OCI-LY3 (cell line): ENCODE measurements at regions not wholly inside any gene's neighbourhood (a gene's known extent, or its start where the extent isn't known, plus 50 kb on each side); places are given as distances from the start of the nearest gene placed in this dataset.

Experiments
- H2AFZ ChIP-seq: fragments of 200-600, 300-600 bp; shearing (Covaris generic); 2 replicates; pipeline ENCODE4 v1.6.0; 2014; ENCODE audit warnings: antibody characterized with exemption, low read depth, low read length
- H3K27ac ChIP-seq: fragments of 200-600, 300-600 bp; sonication (generic); 2 replicates; pipeline ENCODE4 v1.5.1; 2014; ENCODE audit warnings: mild to moderate bottlenecking, low read length, moderate library complexity, mixed read lengths
- H3K27me3 ChIP-seq: fragments of 200-600, 300-600 bp; sonication (generic); 2 replicates; pipeline ENCODE4 v1.6.1; 2014; ENCODE audit warnings: low read depth, low read length, mixed read lengths
- H3K36me3 ChIP-seq: fragments of 200-600, 300-600 bp; sonication (generic); replicated peaks from 2 replicates; pipeline ENCODE3; 2014; ENCODE audit warnings: low read depth, low read length, mixed read lengths
- H3K4me1 ChIP-seq: fragments of 300-600, 200-600 bp; sonication (generic); 2 replicates; pipeline ENCODE4 v1.6.1; 2014; ENCODE audit warnings: low read length, mixed read lengths
- H3K4me2 ChIP-seq: fragments of 200-600, 300-600 bp; sonication (generic); 2 replicates; pipeline ENCODE4 v1.6.1; 2014; ENCODE audit warnings: low read length, mixed read lengths
- H3K4me3 ChIP-seq: fragments of 300-600, 200-600 bp; sonication (generic); 2 replicates; pipeline ENCODE4 v1.5.1; 2014; ENCODE audit warnings: antibody characterized with exemption, mild to moderate bottlenecking, low read length, moderate library complexity
- H3K79me2 ChIP-seq: fragments of 300-600, 200-600 bp; shearing (Covaris generic); 2 replicates; pipeline ENCODE4 v1.6.1; 2014; ENCODE audit warnings: mild to moderate bottlenecking, low read length, mixed read lengths
- H3K9ac ChIP-seq: fragments of 300-600, 200-600 bp; shearing (Covaris generic); 2 replicates; pipeline ENCODE4 v1.6.0; 2014; ENCODE audit warnings: mild to moderate bottlenecking, low read length, moderate library complexity
- H3K9me3 ChIP-seq: fragments of 200-600, 300-600 bp; shearing (Covaris generic); 2 replicates; pipeline ENCODE4 v1.6.1; 2014; ENCODE audit warnings: low read length, mixed read lengths; ENCODE audit not compliant: insufficient read depth
- H4K20me1 ChIP-seq: fragments of 200-600, 300-600 bp; sonication (generic); 2 replicates; pipeline ENCODE4 v1.6.1; 2016; ENCODE audit warnings: low read length, mixed read lengths; ENCODE audit not compliant: insufficient read depth
- EZH2phosphoT487 ChIP-seq: fragments of 200-600 bp; shearing (Covaris generic); IDR thresholded peaks from 2 replicates; pipeline ENCODE4 v1.6.1; 2018; ENCODE audit warnings: antibody characterized with exemption, mixed run types, low read depth
- TF ChIP-seq, protein P1 (sequence below): fragments of 200-600, 300-600 bp; sonication (generic); IDR thresholded peaks from 2 replicates; pipeline ENCODE4 v1.5.1; 2014; ENCODE audit warnings: antibody characterized with exemption, low read length, low read depth

DNA sequence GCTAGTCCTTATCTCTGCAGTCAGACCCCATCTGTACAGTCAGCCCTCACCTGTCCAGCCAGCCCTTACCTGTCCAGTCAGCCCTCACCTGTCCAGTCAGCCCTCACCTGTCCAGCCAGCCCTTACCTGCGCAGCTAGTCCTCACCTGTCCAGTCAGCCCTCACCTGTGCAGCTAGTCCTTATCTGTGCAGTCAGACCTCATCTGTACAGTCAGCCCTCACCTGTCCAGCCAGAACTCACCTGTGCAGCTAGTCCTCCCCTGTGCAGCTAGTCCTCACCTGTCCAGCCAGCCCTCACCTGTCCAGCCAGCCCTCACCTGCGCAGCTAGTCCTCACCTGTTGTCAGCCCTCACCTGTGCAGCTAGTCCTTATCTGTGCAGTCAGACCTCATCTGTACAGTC is 506.8 kb downstream of the NPHP4 start:
- Histone ChIP-seq H3K4me3 (no peak overlapping the region), H3K4me1 (no peaks in the 10 kb centered on the region), H2AFZ (no peak overlapping the region), H3K27me3 (no peaks in the 10 kb centered on the region), H3K4me2 (no peak overlapping the region), H4K20me1 (no peaks in the 10 kb centered on the region), H3K27ac (no peak overlapping the region), H3K9ac (no peak overlapping the region), H3K9me3 (no peaks in the 10 kb centered on the region), H3K36me3 (no peaks in the 10 kb centered on the region), H3K79me2 (no peaks in the 10 kb centered on the region)
- TF ChIP-seq, protein P1, sequence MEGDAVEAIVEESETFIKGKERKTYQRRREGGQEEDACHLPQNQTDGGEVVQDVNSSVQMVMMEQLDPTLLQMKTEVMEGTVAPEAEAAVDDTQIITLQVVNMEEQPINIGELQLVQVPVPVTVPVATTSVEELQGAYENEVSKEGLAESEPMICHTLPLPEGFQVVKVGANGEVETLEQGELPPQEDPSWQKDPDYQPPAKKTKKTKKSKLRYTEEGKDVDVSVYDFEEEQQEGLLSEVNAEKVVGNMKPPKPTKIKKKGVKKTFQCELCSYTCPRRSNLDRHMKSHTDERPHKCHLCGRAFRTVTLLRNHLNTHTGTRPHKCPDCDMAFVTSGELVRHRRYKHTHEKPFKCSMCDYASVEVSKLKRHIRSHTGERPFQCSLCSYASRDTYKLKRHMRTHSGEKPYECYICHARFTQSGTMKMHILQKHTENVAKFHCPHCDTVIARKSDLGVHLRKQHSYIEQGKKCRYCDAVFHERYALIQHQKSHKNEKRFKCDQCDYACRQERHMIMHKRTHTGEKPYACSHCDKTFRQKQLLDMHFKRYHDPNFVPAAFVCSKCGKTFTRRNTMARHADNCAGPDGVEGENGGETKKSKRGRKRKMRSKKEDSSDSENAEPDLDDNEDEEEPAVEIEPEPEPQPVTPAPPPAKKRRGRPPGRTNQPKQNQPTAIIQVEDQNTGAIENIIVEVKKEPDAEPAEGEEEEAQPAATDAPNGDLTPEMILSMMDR: no peak
- TF ChIP-seq EZH2phosphoT487: no peak

DNA sequence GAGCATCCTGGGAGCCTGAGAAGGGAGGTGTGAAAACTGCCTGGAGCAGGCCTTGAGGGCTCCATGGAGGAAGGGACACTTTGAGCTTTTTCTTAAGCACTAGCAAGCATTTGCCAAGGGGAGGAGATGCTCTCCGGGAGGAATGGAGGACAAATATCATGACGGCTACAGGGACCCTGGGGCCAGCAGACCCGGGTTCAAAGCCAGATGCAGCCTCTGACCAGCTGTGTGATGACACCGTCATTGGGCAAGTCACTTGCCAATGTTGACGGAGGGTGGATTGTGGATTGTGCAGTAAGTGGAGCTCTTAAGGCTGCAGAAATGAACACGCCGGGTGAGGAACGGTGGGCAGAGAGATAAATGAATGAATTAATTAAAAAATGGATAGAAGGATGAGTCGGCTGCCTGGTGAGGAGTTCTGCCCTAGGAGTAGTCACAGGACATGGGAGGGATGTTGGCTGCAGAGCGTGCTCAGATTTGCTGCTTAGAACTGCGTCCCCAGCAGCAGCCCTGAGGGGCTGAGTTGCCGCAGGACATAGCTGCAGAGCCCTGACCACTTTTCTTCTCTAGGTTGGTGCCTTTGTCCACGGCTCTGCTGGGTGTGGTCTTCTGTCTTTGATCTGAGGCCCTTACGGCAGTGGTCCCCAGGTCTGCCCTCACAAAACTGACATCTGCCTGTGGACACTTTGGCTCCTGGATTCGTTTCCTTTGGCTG is 507.6 kb downstream of the NPHP4 start:
- no peaks in the 10 kb centered on the region for H3K4me1 ChIP-seq
- no peak for TF ChIP-seq EZH2phosphoT487
- TF ChIP-seq, protein P1: no peak
- no peak overlapping the region for H3K9ac ChIP-seq
- H3K79me2 ChIP-seq: no peaks in the 10 kb centered on the region
- H3K4me3 ChIP-seq: no peak overlapping the region
- no peak overlapping the region for H2AFZ ChIP-seq
- H3K9me3 ChIP-seq: no peaks in the 10 kb centered on the region
- no peaks in the 10 kb centered on the region for H3K27me3 ChIP-seq
- no peaks in the 10 kb centered on the region for H4K20me1 ChIP-seq
- H3K27ac ChIP-seq: no peak overlapping the region
- H3K36me3 ChIP-seq: no peaks in the 10 kb centered on the region
- H3K4me2 ChIP-seq: no peak overlapping the region

DNA sequence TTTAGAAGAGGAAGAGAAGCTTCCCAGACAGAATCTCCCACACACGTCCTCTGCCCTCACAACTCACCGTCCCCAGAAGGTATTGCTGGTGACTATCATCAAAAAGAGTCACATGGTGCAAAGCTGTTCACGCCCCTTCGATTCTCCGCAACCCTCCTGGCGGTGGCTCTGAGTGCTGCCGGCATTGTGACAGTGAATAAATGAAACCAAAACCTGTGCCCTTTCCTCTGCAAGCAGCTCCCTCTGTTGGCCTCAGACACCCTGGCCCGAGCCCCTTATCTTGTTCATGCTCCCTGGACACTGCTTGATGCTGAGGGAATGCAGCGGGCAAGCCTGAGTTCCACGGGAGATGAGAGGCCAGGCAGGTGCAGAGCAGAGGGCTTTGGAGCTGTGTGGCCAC is 510.3 kb downstream of the NPHP4 start:
- H3K36me3 ChIP-seq: no peaks in the 10 kb centered on the region
- H3K9ac ChIP-seq: no peak overlapping the region
- H3K9me3 ChIP-seq: no peaks in the 10 kb centered on the region
- H3K27ac ChIP-seq: no peak overlapping the region
- H3K79me2 ChIP-seq: no peaks in the 10 kb centered on the region
- no peaks in the 10 kb centered on the region for H3K4me1 ChIP-seq
- H2AFZ ChIP-seq: no peak overlapping the region
- no peaks in the 10 kb centered on the region for H3K27me3 ChIP-seq
- TF ChIP-seq, protein P1: no peak
- no peak for TF ChIP-seq EZH2phosphoT487
- no peak overlapping the region for H3K4me3 ChIP-seq
- no peaks in the 10 kb centered on the region for H4K20me1 ChIP-seq
- H3K4me2 ChIP-seq: no peak overlapping the region

DNA sequence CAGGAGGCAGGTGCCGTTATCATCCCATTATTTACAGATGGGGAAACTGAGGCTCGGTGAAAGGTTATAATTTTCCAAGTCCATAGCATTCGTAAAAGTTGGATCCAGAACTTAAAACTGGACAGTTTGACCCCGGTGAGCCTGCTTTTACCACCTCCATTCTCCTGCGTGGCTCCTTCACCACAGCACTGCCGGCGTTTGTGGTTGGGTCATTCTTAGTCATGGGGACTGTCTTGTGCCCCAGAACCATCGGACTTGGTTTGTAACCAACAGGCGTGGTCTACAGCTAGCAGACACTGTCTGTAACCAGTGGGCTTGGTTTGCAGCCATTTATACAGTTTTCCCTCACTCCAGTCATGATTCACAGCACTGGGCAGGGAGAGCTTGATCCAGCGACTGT is 511.3 kb downstream of the NPHP4 start:
- no peaks in the 10 kb centered on the region for H3K4me1 ChIP-seq
- no peaks in the 10 kb centered on the region for H3K36me3 ChIP-seq
- no peaks in the 10 kb centered on the region for H3K9me3 ChIP-seq
- H3K9ac ChIP-seq: no peak overlapping the region
- no peaks in the 10 kb centered on the region for H3K27me3 ChIP-seq
- no peaks in the 10 kb centered on the region for H4K20me1 ChIP-seq
- no peaks in the 10 kb centered on the region for H3K79me2 ChIP-seq
- H3K27ac ChIP-seq: no peak overlapping the region
- no peak overlapping the region for H3K4me2 ChIP-seq
- H3K4me3 ChIP-seq: no peak overlapping the region
- TF ChIP-seq EZH2phosphoT487: no peak
- TF ChIP-seq, protein P1: no peak
- no peak overlapping the region for H2AFZ ChIP-seq
